HUES48 (cell line): ENCODE measurements at regions not wholly inside any gene's neighbourhood (a gene's known extent, or its start where the extent isn't known, plus 50 kb on each side); places are given as distances from the start of the nearest gene placed in this dataset.

Source experiments
- H3K27ac ChIP-seq: one replicate; pipeline ENCODE4 v1.7.0; 2013; ENCODE audit warnings: low read depth, low read length, inconsistent platforms
- H3K27me3 ChIP-seq: 2 replicates; pipeline ENCODE4 v1.6.1; 2013; ENCODE audit warnings: mild to moderate bottlenecking, low read length; ENCODE audit not compliant: control insufficient read depth, insufficient read depth
- H3K36me3 ChIP-seq: 2 replicates; pipeline ENCODE4 v1.6.1; 2013; ENCODE audit warnings: low read length; ENCODE audit not compliant: control insufficient read depth, insufficient read depth
- H3K4me1 ChIP-seq: 2 replicates; pipeline ENCODE4 v1.6.1; 2013; ENCODE audit warnings: mild to moderate bottlenecking, low read length; ENCODE audit not compliant: control insufficient read depth, insufficient read depth
- H3K4me3 ChIP-seq: 2 replicates; pipeline ENCODE4 v1.5.1; 2013; ENCODE audit warnings: mild to moderate bottlenecking, low read depth, low read length
- H3K9ac ChIP-seq: 2 replicates; pipeline ENCODE4 v1.6.1; 2013; ENCODE audit warnings: mild to moderate bottlenecking, low read depth, low read length, moderate library complexity
- H3K9me3 ChIP-seq: 2 replicates; pipeline ENCODE4 v1.6.1; 2013; ENCODE audit warnings: low read length; ENCODE audit not compliant: control insufficient read depth, insufficient read depth

- Histone ChIP-seq H3K9me3 (no peaks in the 10 kb centered on the region), H3K36me3 (no peaks in the 10 kb centered on the region), H3K9ac (no peak overlapping the region), H3K4me3 (no peak overlapping the region), H3K4me1 (peaks cover 20% of the 10 kb centered on the region), H3K27ac (no peak overlapping the region), H3K27me3 (no peaks in the 10 kb centered on the region)
Observed at GRCh38 chr2:181817509-181817908, 74.0 kb upstream of the ITPRID2 start.

GRCh38 chr2:181818058-181818680 lies 73.4 kb upstream of the ITPRID2 start:
- Histone ChIP-seq H3K9me3 (no peaks in the 10 kb centered on the region), H3K27me3 (no peaks in the 10 kb centered on the region), H3K9ac (no peak overlapping the region), H3K4me3 (no peak overlapping the region), H3K36me3 (no peaks in the 10 kb centered on the region), H3K27ac (no peak overlapping the region), H3K4me1 (peaks cover 20% of the 10 kb centered on the region)

GRCh38 chr2:181818840-181819239 lies 72.7 kb upstream of the ITPRID2 start:
- H3K4me1 ChIP-seq = peaks cover 20% of the 10 kb centered on the region
- no peak overlapping the region for H3K27ac ChIP-seq
- no peaks in the 10 kb centered on the region for H3K9me3 ChIP-seq
- H3K36me3 ChIP-seq = no peaks in the 10 kb centered on the region
- H3K4me3 ChIP-seq = no peak overlapping the region
- H3K27me3 ChIP-seq = no peaks in the 10 kb centered on the region
- no peak overlapping the region for H3K9ac ChIP-seq

GRCh38 chr2:181821049-181821448 lies 70.5 kb upstream of the ITPRID2 start:
- Histone ChIP-seq H3K4me1 (peaks cover 20% of the 10 kb centered on the region), H3K27ac (no peak overlapping the region), H3K9ac (no peak overlapping the region), H3K27me3 (no peaks in the 10 kb centered on the region), H3K9me3 (no peaks in the 10 kb centered on the region), H3K4me3 (no peak overlapping the region), H3K36me3 (no peaks in the 10 kb centered on the region)

GRCh38 chr2:181822097-181822496 lies 69.4 kb upstream of the ITPRID2 start:
- Histone ChIP-seq H3K9ac (no peak overlapping the region), H3K36me3 (no peaks in the 10 kb centered on the region), H3K27me3 (no peaks in the 10 kb centered on the region), H3K27ac (no peak overlapping the region), H3K4me1 (peaks cover 20% of the 10 kb centered on the region), H3K4me3 (no peak overlapping the region), H3K9me3 (no peaks in the 10 kb centered on the region)

GRCh38 chr2:181823405-181823804 lies 68.1 kb upstream of the ITPRID2 start:
- no peak overlapping the region for H3K27ac ChIP-seq
- no peaks in the 10 kb centered on the region for H3K27me3 ChIP-seq
- no peak overlapping the region for H3K4me3 ChIP-seq
- H3K4me1 ChIP-seq = peaks cover 9% of the 10 kb centered on the region
- H3K36me3 ChIP-seq = no peaks in the 10 kb centered on the region
- H3K9me3 ChIP-seq = no peaks in the 10 kb centered on the region
- H3K9ac ChIP-seq = no peak overlapping the region

- Histone ChIP-seq H3K4me1 (no peaks in the 10 kb centered on the region), H3K36me3 (no peaks in the 10 kb centered on the region), H3K27me3 (no peaks in the 10 kb centered on the region), H3K9me3 (no peaks in the 10 kb centered on the region), H3K9ac (no peak overlapping the region), H3K4me3 (no peak overlapping the region), H3K27ac (no peak overlapping the region)
Observed at GRCh38 chr2:181828122-181828705, 63.3 kb upstream of the ITPRID2 start.

GRCh38 chr2:181829230-181829629 lies 62.3 kb upstream of the ITPRID2 start:
- Histone ChIP-seq H3K36me3 (no peaks in the 10 kb centered on the region), H3K27me3 (no peaks in the 10 kb centered on the region), H3K27ac (no peak overlapping the region), H3K4me1 (no peaks in the 10 kb centered on the region), H3K9me3 (no peaks in the 10 kb centered on the region), H3K9ac (no peak overlapping the region), H3K4me3 (no peak overlapping the region)

- H3K9ac ChIP-seq = no peak overlapping the region
- H3K9me3 ChIP-seq = no peaks in the 10 kb centered on the region
- H3K36me3 ChIP-seq = no peaks in the 10 kb centered on the region
- H3K4me1 ChIP-seq = no peaks in the 10 kb centered on the region
- H3K27me3 ChIP-seq = no peaks in the 10 kb centered on the region
- H3K4me3 ChIP-seq = no peak overlapping the region
- H3K27ac ChIP-seq = no peak overlapping the region
Observed at GRCh38 chr2:181832015-181832414, 59.5 kb upstream of the ITPRID2 start.

GRCh38 chr2:181836583-181836982 lies 54.9 kb upstream of the ITPRID2 start:
- no peaks in the 10 kb centered on the region for H3K27me3 ChIP-seq
- H3K9me3 ChIP-seq = no peaks in the 10 kb centered on the region
- H3K27ac ChIP-seq = no peak overlapping the region
- H3K9ac ChIP-seq = no peak overlapping the region
- no peak overlapping the region for H3K4me3 ChIP-seq
- H3K4me1 ChIP-seq = no peaks in the 10 kb centered on the region
- no peaks in the 10 kb centered on the region for H3K36me3 ChIP-seq

- no peaks in the 10 kb centered on the region for H3K9me3 ChIP-seq
- H3K36me3 ChIP-seq = no peaks in the 10 kb centered on the region
- H3K27ac ChIP-seq = no peak overlapping the region
- H3K9ac ChIP-seq = no peak overlapping the region
- no peak overlapping the region for H3K4me3 ChIP-seq
- no peaks in the 10 kb centered on the region for H3K27me3 ChIP-seq
- no peaks in the 10 kb centered on the region for H3K4me1 ChIP-seq
Observed at GRCh38 chr2:181837563-181837962, 54.0 kb upstream of the ITPRID2 start.
